ENCODE measurements at regions not wholly inside any gene's neighbourhood (a gene's known extent, or its start where the extent isn't known, plus 50 kb on each side); places are given as distances from the start of the nearest gene placed in this dataset.

DNA sequence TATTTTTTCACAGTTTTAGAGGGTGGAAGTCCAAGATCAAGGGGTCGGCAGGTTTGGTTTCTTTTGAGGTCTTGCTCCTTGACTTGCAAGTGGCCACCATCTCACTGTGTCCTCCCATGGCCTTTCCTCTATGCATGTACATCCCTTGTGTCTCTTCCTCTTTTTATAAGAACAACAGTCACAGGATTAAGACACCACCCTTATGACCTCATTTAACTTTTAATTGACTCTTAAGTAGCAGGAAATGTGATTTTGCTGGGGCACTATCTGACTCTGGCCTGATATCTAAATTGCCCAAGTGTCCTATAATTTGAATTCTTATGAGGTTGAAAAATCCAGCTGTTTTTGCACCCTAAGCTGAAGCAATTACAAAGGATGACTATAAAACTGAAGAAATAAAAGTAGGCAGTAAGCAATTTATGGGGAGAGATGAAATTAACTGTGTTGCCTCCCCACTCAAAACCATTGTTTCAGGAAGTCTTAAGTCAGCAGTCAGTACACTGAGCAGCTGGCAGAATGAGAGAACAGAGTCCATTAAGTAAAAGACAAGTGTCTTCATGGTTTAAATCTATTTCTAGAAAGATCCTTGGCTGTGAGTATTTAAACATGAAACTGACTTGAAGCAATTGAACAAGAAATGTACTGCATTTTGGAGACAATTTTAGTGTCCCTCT, 601.3 kb downstream of the SPRY1 start:
- no CpG with 5 or more reads among the region's 1 CpG for WGBS (ENCODE audit: insufficient coverage)
- Histone ChIP-seq H3K9me3 (replicated peaks; ENCODE audit: control insufficient read depth, low read depth, low read length) (peaks cover 4% of the 10 kb centered on the region), H3K36me3 (ENCODE audit: control insufficient read depth, insufficient read depth, low read length) (no peaks in the 10 kb centered on the region), H3K27me3 (ENCODE audit: control insufficient read depth, insufficient read depth, low read length) (no peaks in the 10 kb centered on the region), H3K27ac (ENCODE audit: low read length) (no peak overlapping the region), H3K4me1 (ENCODE audit: control insufficient read depth, insufficient read depth, low read length) (no peaks in the 10 kb centered on the region), H3K4me3 (ENCODE audit: low read length) (no peak overlapping the region)
- no peak for DNase-seq

GRCh38 chr4:124000233-124000632, 603.6 kb downstream of the SPRY1 start:
- Histone ChIP-seq H3K9me3 (replicated peaks; ENCODE audit: control insufficient read depth, low read depth, low read length) (peaks cover 4% of the 10 kb centered on the region), H3K27me3 (ENCODE audit: control insufficient read depth, insufficient read depth, low read length) (no peaks in the 10 kb centered on the region), H3K36me3 (ENCODE audit: control insufficient read depth, insufficient read depth, low read length) (no peaks in the 10 kb centered on the region), H3K4me1 (ENCODE audit: control insufficient read depth, insufficient read depth, low read length) (no peaks in the 10 kb centered on the region), H3K4me3 (ENCODE audit: low read length) (no peak overlapping the region), H3K27ac (ENCODE audit: low read length) (no peak overlapping the region)
- no CpG with 5 or more reads among the region's 2 CpGs for WGBS (ENCODE audit: insufficient coverage)
- DNase-seq = no peak

DNA sequence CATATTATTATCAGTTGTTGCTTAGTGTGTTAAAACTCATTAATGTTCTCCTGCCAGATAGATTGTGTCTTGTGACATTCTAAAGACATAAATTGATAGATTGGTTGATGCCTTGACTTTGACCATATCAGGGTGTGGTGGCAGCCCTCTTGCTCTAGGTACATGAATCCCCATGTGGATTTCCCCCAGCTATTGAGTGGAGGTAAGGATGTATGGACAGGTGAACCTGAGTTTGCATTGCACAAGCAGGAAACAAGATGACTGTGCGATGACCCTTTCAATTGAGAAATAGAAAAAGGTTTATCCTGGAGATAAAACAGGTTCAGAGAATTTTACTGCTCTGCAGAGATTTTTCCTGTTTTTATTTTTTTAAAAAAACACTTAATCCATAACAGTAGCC, 619.2 kb downstream of the SPRY1 start:
- DNase-seq = no peak
- Histone ChIP-seq H3K9me3 (replicated peaks; ENCODE audit: control insufficient read depth, low read depth, low read length) (peaks cover 3% of the 10 kb centered on the region), H3K4me3 (ENCODE audit: low read length) (no peak overlapping the region), H3K36me3 (ENCODE audit: control insufficient read depth, insufficient read depth, low read length) (no peaks in the 10 kb centered on the region), H3K27ac (ENCODE audit: low read length) (no peak overlapping the region), H3K27me3 (ENCODE audit: control insufficient read depth, insufficient read depth, low read length) (no peaks in the 10 kb centered on the region), H3K4me1 (ENCODE audit: control insufficient read depth, insufficient read depth, low read length) (peaks cover 9% of the 10 kb centered on the region)
- WGBS (ENCODE audit: insufficient coverage) = 60% methylated on average over 1 of the region's 1 CpG

DNA sequence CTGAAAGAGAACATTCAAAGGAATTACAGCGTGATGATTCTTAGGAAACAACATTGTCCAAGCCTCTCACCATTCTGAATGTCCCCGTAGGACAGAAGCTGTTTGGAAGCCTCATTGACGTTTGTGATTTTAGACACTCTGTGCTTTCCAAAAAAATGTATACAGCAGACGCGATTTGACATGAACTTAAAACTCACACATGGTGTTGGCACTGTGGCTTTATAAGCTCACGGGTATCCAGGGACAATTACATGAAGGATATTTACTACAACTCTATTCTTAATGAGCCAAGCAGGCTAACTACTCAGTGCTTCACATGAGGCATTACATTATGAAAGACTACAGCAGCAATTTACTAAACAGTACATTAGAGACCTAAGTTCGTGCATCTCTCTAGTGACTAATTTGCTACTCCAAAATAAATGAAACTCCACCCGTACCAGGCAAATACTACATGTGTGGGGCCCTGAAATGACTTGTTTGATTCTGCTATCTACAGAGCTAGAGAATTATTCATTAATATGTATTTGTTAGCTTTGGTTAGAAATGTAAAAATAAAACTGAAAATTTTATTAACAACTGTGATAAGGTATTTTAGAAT, 620.7 kb downstream of the SPRY1 start:
- peaks cover 9% of the 10 kb centered on the region for H3K4me1 ChIP-seq (ENCODE audit: control insufficient read depth, insufficient read depth, low read length)
- no peak overlapping the region for H3K4me3 ChIP-seq (ENCODE audit: low read length)
- 20% methylated on average over 1 of the region's 8 CpGs for WGBS (ENCODE audit: insufficient coverage)
- H3K27me3 ChIP-seq (ENCODE audit: control insufficient read depth, insufficient read depth, low read length) = no peaks in the 10 kb centered on the region
- peak; percentile 41 for DNase-seq
- no peaks in the 10 kb centered on the region for H3K36me3 ChIP-seq (ENCODE audit: control insufficient read depth, insufficient read depth, low read length)
- H3K27ac ChIP-seq (ENCODE audit: low read length) = peak overlapping the region; percentile 1
- H3K9me3 ChIP-seq (replicated peaks; ENCODE audit: control insufficient read depth, low read depth, low read length) = peaks cover 3% of the 10 kb centered on the region

- Histone ChIP-seq H3K27ac (ENCODE audit: low read length) (peak overlapping the region; percentile 82), H3K4me1 (ENCODE audit: control insufficient read depth, insufficient read depth, low read length) (peaks cover 9% of the 10 kb centered on the region), H3K27me3 (ENCODE audit: control insufficient read depth, insufficient read depth, low read length) (no peaks in the 10 kb centered on the region), H3K4me3 (ENCODE audit: low read length) (no peak overlapping the region), H3K36me3 (ENCODE audit: control insufficient read depth, insufficient read depth, low read length) (no peaks in the 10 kb centered on the region), H3K9me3 (replicated peaks; ENCODE audit: control insufficient read depth, low read depth, low read length) (peaks cover 3% of the 10 kb centered on the region)
- 51% methylated on average over 7 of the region's 7 CpGs for WGBS (ENCODE audit: insufficient coverage)
- DNase-seq = peak; percentile 86
Observed at GRCh38 chr4:124018383-124019317, 622.1 kb downstream of the SPRY1 start.

DNA sequence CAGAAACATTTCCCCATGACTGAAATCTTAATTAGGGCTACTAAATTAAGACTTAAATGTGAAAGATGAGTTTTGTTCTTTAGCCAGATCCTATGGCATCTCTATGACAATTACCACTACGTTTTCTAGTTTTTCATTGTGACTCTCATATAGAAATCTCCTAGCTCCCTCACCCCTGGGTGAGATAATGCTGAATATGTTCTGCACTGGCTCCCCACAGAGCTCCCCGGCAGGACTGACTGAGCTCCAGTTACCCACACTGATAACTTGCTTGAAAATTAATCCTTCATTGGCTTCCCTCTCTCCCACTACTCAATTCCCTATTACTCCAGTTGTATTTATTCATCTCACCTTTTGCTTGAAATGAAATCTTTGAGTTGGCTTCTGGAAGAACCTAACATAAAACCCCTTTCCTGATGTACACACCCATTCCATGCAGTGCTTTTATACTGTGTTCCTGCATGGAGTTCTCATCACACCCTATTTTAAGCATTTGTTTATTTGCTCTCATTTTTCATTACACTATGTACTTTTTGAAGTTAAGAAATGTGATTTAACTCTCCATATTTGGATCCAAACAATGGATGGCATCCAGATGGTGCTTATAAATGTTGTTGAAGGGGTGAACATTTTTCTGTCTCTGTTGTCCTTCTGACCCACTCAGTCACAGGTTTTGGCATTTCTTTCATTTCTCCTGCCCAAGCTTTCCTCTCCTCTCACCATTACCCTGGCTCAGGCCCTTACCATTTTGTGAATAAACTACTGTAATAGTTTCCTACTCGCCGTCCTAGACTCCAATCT, 623.4 kb downstream of the SPRY1 start:
- no peaks in the 10 kb centered on the region for H3K27me3 ChIP-seq (ENCODE audit: control insufficient read depth, insufficient read depth, low read length)
- WGBS (ENCODE audit: insufficient coverage) = 69% methylated on average over 2 of the region's 4 CpGs
- peak overlapping the region; percentile 44 for H3K27ac ChIP-seq (ENCODE audit: low read length)
- H3K4me1 ChIP-seq (ENCODE audit: control insufficient read depth, insufficient read depth, low read length) = peaks cover 9% of the 10 kb centered on the region
- H3K36me3 ChIP-seq (ENCODE audit: control insufficient read depth, insufficient read depth, low read length) = no peaks in the 10 kb centered on the region
- peaks cover 5% of the 10 kb centered on the region for H3K9me3 ChIP-seq (replicated peaks; ENCODE audit: control insufficient read depth, low read depth, low read length)
- H3K4me3 ChIP-seq (ENCODE audit: low read length) = no peak overlapping the region
- no peak for DNase-seq

GRCh38 chr4:124025000-124025399, 628.4 kb downstream of the SPRY1 start:
- peaks cover 2% of the 10 kb centered on the region for H3K9me3 ChIP-seq (replicated peaks; ENCODE audit: control insufficient read depth, low read depth, low read length)
- H3K4me1 ChIP-seq (ENCODE audit: control insufficient read depth, insufficient read depth, low read length) = peaks cover 4% of the 10 kb centered on the region
- DNase-seq = no peak
- H3K4me3 ChIP-seq (ENCODE audit: low read length) = no peak overlapping the region
- no peaks in the 10 kb centered on the region for H3K27me3 ChIP-seq (ENCODE audit: control insufficient read depth, insufficient read depth, low read length)
- peak overlapping the region; percentile 75 for H3K27ac ChIP-seq (ENCODE audit: low read length)
- no CpG with 5 or more reads among the region's 3 CpGs for WGBS (ENCODE audit: insufficient coverage)
- no peaks in the 10 kb centered on the region for H3K36me3 ChIP-seq (ENCODE audit: control insufficient read depth, insufficient read depth, low read length)

GRCh38 chr4:124025428-124025827, 628.8 kb downstream of the SPRY1 start:
- WGBS (ENCODE audit: insufficient coverage) = 57% methylated on average over 5 of the region's 9 CpGs

DNA sequence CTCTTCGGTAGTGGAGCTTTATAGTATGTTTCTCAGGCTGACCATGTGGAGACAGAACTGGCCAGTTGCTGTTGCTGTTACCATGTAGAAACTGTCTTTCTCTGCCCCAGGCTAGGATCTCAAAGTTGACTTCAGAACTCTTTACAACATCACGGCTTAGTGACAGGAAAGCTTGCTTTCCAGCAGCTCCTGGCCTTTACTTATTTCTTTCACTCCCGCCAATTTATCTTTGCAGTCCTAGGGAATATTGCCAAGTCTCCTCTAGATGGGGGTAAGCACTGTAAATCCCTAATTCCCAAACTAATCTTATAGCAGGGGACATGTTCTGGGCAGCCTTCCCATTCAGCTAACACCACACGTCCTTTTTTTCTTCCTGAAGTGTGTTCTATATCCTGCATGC, 631.6 kb downstream of the SPRY1 start:
- 15% methylated on average over 2 of the region's 4 CpGs for WGBS (ENCODE audit: insufficient coverage)
- Histone ChIP-seq H3K9me3 (replicated peaks; ENCODE audit: control insufficient read depth, low read depth, low read length) (peaks cover 2% of the 10 kb centered on the region), H3K4me1 (ENCODE audit: control insufficient read depth, insufficient read depth, low read length) (peaks cover 7% of the 10 kb centered on the region), H3K36me3 (ENCODE audit: control insufficient read depth, insufficient read depth, low read length) (no peaks in the 10 kb centered on the region), H3K27ac (ENCODE audit: low read length) (peak overlapping the region; percentile 89), H3K27me3 (ENCODE audit: control insufficient read depth, insufficient read depth, low read length) (no peaks in the 10 kb centered on the region), H3K4me3 (ENCODE audit: low read length) (peak overlapping the region; percentile 35)
- DNase-seq = peak; percentile 95

More at GRCh38 chr4:124025428-124025827, 628.8 kb downstream of the SPRY1 start:
- Histone ChIP-seq H3K9me3 (replicated peaks; ENCODE audit: control insufficient read depth, low read depth, low read length) (peaks cover 2% of the 10 kb centered on the region), H3K27me3 (ENCODE audit: control insufficient read depth, insufficient read depth, low read length) (no peaks in the 10 kb centered on the region), H3K36me3 (ENCODE audit: control insufficient read depth, insufficient read depth, low read length) (no peaks in the 10 kb centered on the region), H3K27ac (ENCODE audit: low read length) (peak overlapping the region; percentile 75), H3K4me3 (ENCODE audit: low read length) (peak overlapping the region; percentile 2), H3K4me1 (ENCODE audit: control insufficient read depth, insufficient read depth, low read length) (peaks cover 7% of the 10 kb centered on the region)
- DNase-seq = peak; percentile 88

All from muscle of leg (tissue), 3 donors.